ENCODE measurements at regions not wholly inside any gene's neighbourhood (a gene's known extent, or its start where the extent isn't known, plus 50 kb on each side); places are given as distances from the start of the nearest gene placed in this dataset.

GRCh38 chr11:15370495-15371147, 255.9 kb downstream of the INSC start:
- TF ChIP-seq CTCF (IDR thresholded peaks at IDR 0.05) (no peak), POLR2A (IDR thresholded peaks at IDR 0.05) (no peak)

Data from uterus (tissue), 2 donors.